GM23338 (cell line): ENCODE measurements at regions not wholly inside any gene's neighbourhood (a gene's known extent, or its start where the extent isn't known, plus 50 kb on each side); places are given as distances from the start of the nearest gene placed in this dataset.

Experiments
- ATAC-seq: fragments of 200-7000 bp; cut with Tn5 transposase; 3 replicates; pipeline ENCODE4 v1.9.1; 2020
- DNase-seq: peaks from one replicate; pipeline ENCODE4 v3.0.0-alpha.2; 2015; ENCODE audit warnings: low spot score
- H2AFZ ChIP-seq: fragments of 200-600 bp; sonication (generic); 2 replicates; pipeline ENCODE4 v1.8.0; 2016; ENCODE audit warnings: antibody characterized with exemption, mild to moderate bottlenecking, moderate library complexity
- H3F3A ChIP-seq: fragments of 200-600 bp; sonication (generic); replicated peaks from 2 replicates; pipeline ENCODE4 v1.8.0; 2017; ENCODE audit warnings: antibody characterized with exemption, mixed run types, low read depth
- H3K27ac ChIP-seq: fragments of 200-600 bp; sonication (generic); 2 replicates; pipeline ENCODE4 v1.6.1; 2016; ENCODE audit warnings: low read depth
- H3K27me3 ChIP-seq: fragments of 200-600 bp; sonication (generic); 2 replicates; pipeline ENCODE4 v1.8.0; 2016; ENCODE audit warnings: mild to moderate bottlenecking, mixed run types, moderate library complexity; ENCODE audit not compliant: insufficient read depth
- H3K36me3 ChIP-seq: fragments of 200-600 bp; sonication (generic); 2 replicates; pipeline ENCODE4 v1.8.0; 2016; ENCODE audit warnings: mild to moderate bottlenecking; ENCODE audit not compliant: insufficient read depth
- H3K4me1 ChIP-seq: fragments of 200-600 bp; sonication (generic); 2 replicates; pipeline ENCODE4 v1.8.0; 2016; ENCODE audit warnings: mild to moderate bottlenecking, moderate library complexity; ENCODE audit not compliant: insufficient read depth
- H3K4me2 ChIP-seq: fragments of 200-600 bp; sonication (generic); 2 replicates; pipeline ENCODE4 v1.7.1; 2017; ENCODE audit warnings: mixed run types
- H3K4me3 ChIP-seq: fragments of 200-600 bp; sonication (generic); 2 replicates; pipeline ENCODE4 v1.6.1; 2016; ENCODE audit warnings: mixed run types
- H3K79me2 ChIP-seq: fragments of 200-600 bp; sonication (generic); replicated peaks from 2 replicates; pipeline ENCODE4 v1.8.0; 2017; ENCODE audit warnings: mild to moderate bottlenecking; ENCODE audit not compliant: insufficient read depth
- H3K9me2 ChIP-seq: fragments of 200-600 bp; sonication (generic); 2 replicates; pipeline ENCODE4 v1.8.0; 2017; ENCODE audit not compliant: insufficient read depth
- H4K20me1 ChIP-seq: fragments of 200-600 bp; sonication (generic); replicated peaks from 2 replicates; pipeline ENCODE4 v1.8.0; 2017; ENCODE audit warnings: mild to moderate bottlenecking; ENCODE audit not compliant: insufficient read depth
- H3K27ac Mint-ChIP-seq: 2 replicates; pipeline ENCODE4 v1.8.0; 2020; ENCODE audit warnings: inconsistent platforms, mild to moderate bottlenecking, moderate library complexity, mixed read lengths
- H3K27me3 Mint-ChIP-seq: 3 replicates; pipeline ENCODE4 v1.8.0; 2022; ENCODE audit warnings: low read depth, mild to moderate bottlenecking, moderate library complexity, mixed read lengths, inconsistent platforms; ENCODE audit not compliant: insufficient read depth, poor library complexity
- H3K36me3 Mint-ChIP-seq: 3 replicates; pipeline ENCODE4 v1.8.0; 2021; ENCODE audit warnings: low read depth, mild to moderate bottlenecking, inconsistent platforms, moderate library complexity, mixed read lengths
- H3K4me1 Mint-ChIP-seq: 3 replicates; pipeline ENCODE4 v1.8.0; 2020; ENCODE audit warnings: mild to moderate bottlenecking, inconsistent platforms, mixed read lengths
- H3K4me3 Mint-ChIP-seq: 3 replicates; pipeline ENCODE4 v1.8.0; 2021; ENCODE audit warnings: moderate library complexity, mild to moderate bottlenecking, inconsistent platforms, mixed read lengths
- H3K9me3 Mint-ChIP-seq: 3 replicates; pipeline ENCODE4 v1.8.0; 2020; ENCODE audit warnings: moderate library complexity, mild to moderate bottlenecking, inconsistent platforms, mixed read lengths
- CREB1 ChIP-seq: fragments of 250-450 bp; sonication (Bioruptor Pico); IDR thresholded peaks from 2 replicates; pipeline ENCODE4 v1.5.0; 2020; ENCODE audit warnings: low read depth, mild to moderate bottlenecking, moderate library complexity
- EZH2 ChIP-seq: fragments of 200-600 bp; sonication (generic); IDR thresholded peaks from one replicate; pipeline ENCODE4 v1.8.0; 2017; ENCODE audit warnings: antibody characterized with exemption, mild to moderate bottlenecking, low read depth; ENCODE audit not compliant: unreplicated experiment
- EZH2phosphoT487 ChIP-seq: fragments of 200-600 bp; sonication (generic); IDR thresholded peaks from one replicate; pipeline ENCODE4 v1.8.1; 2018; ENCODE audit warnings: antibody characterized with exemption; ENCODE audit not compliant: unreplicated experiment
- JUNB ChIP-seq: IDR thresholded peaks from one replicate; pipeline ENCODE4 v1.6.1; 2016; ENCODE audit warnings: antibody characterized with exemption; ENCODE audit not compliant: unreplicated experiment
- NANOG ChIP-seq: IDR thresholded peaks from 2 replicates; pipeline ENCODE4 v1.6.1; 2016; ENCODE audit warnings: antibody characterized with exemption, borderline replicate concordance
- POLR2AphosphoS5 ChIP-seq: IDR thresholded peaks from 2 replicates; pipeline ENCODE4 v1.6.1; 2016; ENCODE audit warnings: antibody characterized with exemption, low read depth
- STAT1 ChIP-seq: IDR thresholded peaks from one replicate; pipeline ENCODE4 v1.6.1; 2016; ENCODE audit warnings: antibody characterized with exemption; ENCODE audit not compliant: unreplicated experiment
- ZNF114 ChIP-seq: fragments of 250-450 bp; sonication (Bioruptor Pico); IDR thresholded peaks from 2 replicates; pipeline ENCODE4 v1.5.0; 2020; ENCODE audit warnings: mild to moderate bottlenecking, moderate library complexity
- ZNF331 ChIP-seq: fragments of 250-450 bp; sonication (Bioruptor Pico); IDR thresholded peaks from 2 replicates; pipeline ENCODE4 v1.5.0; 2020; ENCODE audit warnings: low read depth, mild to moderate bottlenecking, moderate library complexity
- TF ChIP-seq, protein P1 (sequence below): IDR thresholded peaks from 2 replicates; pipeline ENCODE4 v1.6.1; 2016; ENCODE audit warnings: antibody characterized with exemption
- TF ChIP-seq, protein P2 (sequence below): fragments of 250-450 bp; sonication (Bioruptor Pico); IDR thresholded peaks from 2 replicates; pipeline ENCODE4 v1.5.0; 2020; ENCODE audit warnings: mild to moderate bottlenecking, moderate library complexity
- TF ChIP-seq, protein P3 (sequence below): IDR thresholded peaks from one replicate; pipeline ENCODE4 v1.6.1; 2018; ENCODE audit warnings: antibody characterized with exemption; ENCODE audit not compliant: unreplicated experiment
- TF ChIP-seq, protein P4 (sequence below), 2 experiments: fragments of 200-600 bp in 1 of 2; sonication (generic) in 1 of 2; conservative IDR thresholded peaks; 2 replicates each; pipeline versions ENCODE4 v1.5.1 to v1.6.1; 2016 to 2017; ENCODE audit warnings: antibody characterized with exemption in 2 of 2, low read depth in 2 of 2, mild to moderate bottlenecking in 2 of 2, moderate library complexity in 1 of 2

DNA sequence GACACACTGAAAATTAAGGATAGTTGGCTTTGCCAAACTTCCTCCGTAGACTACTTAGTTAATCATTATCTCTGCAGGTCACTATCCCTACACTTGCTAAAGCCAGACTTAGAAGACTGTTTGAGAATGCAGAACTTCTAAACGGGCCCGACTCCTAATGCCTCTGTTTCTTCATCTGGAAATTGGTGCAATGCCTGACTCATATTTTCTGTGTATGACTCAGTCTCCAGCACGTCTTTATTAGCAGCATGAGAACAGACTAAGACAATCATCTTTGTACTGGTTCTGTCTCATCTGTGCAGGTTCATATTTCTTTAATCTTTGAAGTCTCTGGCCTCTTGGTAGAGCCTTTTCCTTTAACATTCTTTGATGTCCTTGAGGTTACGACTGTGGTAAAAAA, 411.9 kb upstream of the ACTRT1 start:
- Mint-ChIP-seq H3K36me3 (no peaks in the 10 kb centered on the region; the same call in 2 of the 3 replicates), H3K4me1 (no peaks in the 10 kb centered on the region), H3K27me3 (no peaks in the 10 kb centered on the region), H3K4me3 (no peak overlapping the region), H3K27ac (no peak overlapping the region), H3K9me3 (peaks cover 3% of the 10 kb centered on the region; the same call in 2 of the 3 replicates)
- no peak for DNase-seq
- Histone ChIP-seq H3K4me3 (no peak overlapping the region), H3K4me1 (no peaks in the 10 kb centered on the region), H2AFZ (no peak overlapping the region), H3K27me3 (no peaks in the 10 kb centered on the region), H3F3A (no peaks in the 10 kb centered on the region), H3K4me2 (no peak overlapping the region), H3K79me2 (no peaks in the 10 kb centered on the region), H3K36me3 (no peaks in the 10 kb centered on the region), H3K27ac (no peak overlapping the region), H4K20me1 (no peaks in the 10 kb centered on the region), H3K9me2 (no peaks in the 10 kb centered on the region)
- TF ChIP-seq, protein P1, sequence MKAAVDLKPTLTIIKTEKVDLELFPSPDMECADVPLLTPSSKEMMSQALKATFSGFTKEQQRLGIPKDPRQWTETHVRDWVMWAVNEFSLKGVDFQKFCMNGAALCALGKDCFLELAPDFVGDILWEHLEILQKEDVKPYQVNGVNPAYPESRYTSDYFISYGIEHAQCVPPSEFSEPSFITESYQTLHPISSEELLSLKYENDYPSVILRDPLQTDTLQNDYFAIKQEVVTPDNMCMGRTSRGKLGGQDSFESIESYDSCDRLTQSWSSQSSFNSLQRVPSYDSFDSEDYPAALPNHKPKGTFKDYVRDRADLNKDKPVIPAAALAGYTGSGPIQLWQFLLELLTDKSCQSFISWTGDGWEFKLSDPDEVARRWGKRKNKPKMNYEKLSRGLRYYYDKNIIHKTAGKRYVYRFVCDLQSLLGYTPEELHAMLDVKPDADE = no peak
- no peak for TF ChIP-seq POLR2AphosphoS5
- TF ChIP-seq NANOG = no peak
- no peak for TF ChIP-seq JUNB
- no peak for TF ChIP-seq ZNF114
- TF ChIP-seq, protein P2, sequence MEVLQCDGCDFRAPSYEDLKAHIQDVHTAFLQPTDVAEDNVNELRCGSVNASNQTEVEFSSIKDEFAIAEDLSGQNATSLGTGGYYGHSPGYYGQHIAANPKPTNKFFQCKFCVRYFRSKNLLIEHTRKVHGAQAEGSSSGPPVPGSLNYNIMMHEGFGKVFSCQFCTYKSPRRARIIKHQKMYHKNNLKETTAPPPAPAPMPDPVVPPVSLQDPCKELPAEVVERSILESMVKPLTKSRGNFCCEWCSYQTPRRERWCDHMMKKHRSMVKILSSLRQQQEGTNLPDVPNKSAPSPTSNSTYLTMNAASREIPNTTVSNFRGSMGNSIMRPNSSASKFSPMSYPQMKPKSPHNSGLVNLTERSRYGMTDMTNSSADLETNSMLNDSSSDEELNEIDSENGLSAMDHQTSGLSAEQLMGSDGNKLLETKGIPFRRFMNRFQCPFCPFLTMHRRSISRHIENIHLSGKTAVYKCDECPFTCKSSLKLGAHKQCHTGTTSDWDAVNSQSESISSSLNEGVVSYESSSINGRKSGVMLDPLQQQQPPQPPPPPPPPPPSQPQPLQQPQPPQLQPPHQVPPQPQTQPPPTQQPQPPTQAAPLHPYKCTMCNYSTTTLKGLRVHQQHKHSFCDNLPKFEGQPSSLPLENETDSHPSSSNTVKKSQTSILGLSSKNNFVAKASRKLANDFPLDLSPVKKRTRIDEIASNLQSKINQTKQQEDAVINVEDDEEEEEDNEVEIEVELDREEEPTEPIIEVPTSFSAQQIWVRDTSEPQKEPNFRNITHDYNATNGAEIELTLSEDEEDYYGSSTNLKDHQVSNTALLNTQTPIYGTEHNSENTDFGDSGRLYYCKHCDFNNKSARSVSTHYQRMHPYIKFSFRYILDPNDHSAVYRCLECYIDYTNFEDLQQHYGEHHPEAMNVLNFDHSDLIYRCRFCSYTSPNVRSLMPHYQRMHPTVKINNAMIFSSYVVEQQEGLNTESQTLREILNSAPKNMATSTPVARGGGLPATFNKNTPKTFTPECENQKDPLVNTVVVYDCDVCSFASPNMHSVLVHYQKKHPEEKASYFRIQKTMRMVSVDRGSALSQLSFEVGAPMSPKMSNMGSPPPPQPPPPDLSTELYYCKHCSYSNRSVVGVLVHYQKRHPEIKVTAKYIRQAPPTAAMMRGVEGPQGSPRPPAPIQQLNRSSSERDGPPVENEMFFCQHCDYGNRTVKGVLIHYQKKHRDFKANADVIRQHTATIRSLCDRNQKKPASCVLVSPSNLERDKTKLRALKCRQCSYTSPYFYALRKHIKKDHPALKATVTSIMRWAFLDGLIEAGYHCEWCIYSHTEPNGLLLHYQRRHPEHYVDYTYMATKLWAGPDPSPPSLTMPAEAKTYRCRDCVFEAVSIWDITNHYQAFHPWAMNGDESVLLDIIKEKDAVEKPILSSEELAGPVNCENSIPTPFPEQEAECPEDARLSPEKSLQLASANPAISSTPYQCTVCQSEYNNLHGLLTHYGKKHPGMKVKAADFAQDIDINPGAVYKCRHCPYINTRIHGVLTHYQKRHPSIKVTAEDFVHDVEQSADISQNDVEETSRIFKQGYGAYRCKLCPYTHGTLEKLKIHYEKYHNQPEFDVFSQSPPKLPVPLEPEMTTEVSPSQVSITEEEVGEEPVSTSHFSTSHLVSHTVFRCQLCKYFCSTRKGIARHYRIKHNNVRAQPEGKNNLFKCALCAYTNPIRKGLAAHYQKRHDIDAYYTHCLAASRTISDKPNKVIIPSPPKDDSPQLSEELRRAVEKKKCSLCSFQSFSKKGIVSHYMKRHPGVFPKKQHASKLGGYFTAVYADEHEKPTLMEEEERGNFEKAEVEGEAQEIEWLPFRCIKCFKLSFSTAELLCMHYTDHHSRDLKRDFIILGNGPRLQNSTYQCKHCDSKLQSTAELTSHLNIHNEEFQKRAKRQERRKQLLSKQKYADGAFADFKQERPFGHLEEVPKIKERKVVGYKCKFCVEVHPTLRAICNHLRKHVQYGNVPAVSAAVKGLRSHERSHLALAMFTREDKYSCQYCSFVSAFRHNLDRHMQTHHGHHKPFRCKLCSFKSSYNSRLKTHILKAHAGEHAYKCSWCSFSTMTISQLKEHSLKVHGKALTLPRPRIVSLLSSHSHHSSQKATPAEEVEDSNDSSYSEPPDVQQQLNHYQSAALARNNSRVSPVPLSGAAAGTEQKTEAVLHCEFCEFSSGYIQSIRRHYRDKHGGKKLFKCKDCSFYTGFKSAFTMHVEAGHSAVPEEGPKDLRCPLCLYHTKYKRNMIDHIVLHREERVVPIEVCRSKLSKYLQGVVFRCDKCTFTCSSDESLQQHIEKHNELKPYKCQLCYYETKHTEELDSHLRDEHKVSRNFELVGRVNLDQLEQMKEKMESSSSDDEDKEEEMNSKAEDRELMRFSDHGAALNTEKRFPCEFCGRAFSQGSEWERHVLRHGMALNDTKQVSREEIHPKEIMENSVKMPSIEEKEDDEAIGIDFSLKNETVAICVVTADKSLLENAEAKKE (CRISPR knock-in tag) = no peak
- no peak for TF ChIP-seq EZH2phosphoT487
- TF ChIP-seq, protein P3, sequence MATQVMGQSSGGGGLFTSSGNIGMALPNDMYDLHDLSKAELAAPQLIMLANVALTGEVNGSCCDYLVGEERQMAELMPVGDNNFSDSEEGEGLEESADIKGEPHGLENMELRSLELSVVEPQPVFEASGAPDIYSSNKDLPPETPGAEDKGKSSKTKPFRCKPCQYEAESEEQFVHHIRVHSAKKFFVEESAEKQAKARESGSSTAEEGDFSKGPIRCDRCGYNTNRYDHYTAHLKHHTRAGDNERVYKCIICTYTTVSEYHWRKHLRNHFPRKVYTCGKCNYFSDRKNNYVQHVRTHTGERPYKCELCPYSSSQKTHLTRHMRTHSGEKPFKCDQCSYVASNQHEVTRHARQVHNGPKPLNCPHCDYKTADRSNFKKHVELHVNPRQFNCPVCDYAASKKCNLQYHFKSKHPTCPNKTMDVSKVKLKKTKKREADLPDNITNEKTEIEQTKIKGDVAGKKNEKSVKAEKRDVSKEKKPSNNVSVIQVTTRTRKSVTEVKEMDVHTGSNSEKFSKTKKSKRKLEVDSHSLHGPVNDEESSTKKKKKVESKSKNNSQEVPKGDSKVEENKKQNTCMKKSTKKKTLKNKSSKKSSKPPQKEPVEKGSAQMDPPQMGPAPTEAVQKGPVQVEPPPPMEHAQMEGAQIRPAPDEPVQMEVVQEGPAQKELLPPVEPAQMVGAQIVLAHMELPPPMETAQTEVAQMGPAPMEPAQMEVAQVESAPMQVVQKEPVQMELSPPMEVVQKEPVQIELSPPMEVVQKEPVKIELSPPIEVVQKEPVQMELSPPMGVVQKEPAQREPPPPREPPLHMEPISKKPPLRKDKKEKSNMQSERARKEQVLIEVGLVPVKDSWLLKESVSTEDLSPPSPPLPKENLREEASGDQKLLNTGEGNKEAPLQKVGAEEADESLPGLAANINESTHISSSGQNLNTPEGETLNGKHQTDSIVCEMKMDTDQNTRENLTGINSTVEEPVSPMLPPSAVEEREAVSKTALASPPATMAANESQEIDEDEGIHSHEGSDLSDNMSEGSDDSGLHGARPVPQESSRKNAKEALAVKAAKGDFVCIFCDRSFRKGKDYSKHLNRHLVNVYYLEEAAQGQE = no peak
- TF ChIP-seq ZNF331 (CRISPR knock-in tag) = no peak
- no peak for TF ChIP-seq EZH2
- TF ChIP-seq, protein P4, sequence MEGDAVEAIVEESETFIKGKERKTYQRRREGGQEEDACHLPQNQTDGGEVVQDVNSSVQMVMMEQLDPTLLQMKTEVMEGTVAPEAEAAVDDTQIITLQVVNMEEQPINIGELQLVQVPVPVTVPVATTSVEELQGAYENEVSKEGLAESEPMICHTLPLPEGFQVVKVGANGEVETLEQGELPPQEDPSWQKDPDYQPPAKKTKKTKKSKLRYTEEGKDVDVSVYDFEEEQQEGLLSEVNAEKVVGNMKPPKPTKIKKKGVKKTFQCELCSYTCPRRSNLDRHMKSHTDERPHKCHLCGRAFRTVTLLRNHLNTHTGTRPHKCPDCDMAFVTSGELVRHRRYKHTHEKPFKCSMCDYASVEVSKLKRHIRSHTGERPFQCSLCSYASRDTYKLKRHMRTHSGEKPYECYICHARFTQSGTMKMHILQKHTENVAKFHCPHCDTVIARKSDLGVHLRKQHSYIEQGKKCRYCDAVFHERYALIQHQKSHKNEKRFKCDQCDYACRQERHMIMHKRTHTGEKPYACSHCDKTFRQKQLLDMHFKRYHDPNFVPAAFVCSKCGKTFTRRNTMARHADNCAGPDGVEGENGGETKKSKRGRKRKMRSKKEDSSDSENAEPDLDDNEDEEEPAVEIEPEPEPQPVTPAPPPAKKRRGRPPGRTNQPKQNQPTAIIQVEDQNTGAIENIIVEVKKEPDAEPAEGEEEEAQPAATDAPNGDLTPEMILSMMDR (conservative IDR thresholded peaks at IDR 0.05; ENCODE audit: low read depth in 2 of 2) = no peak
- TF ChIP-seq STAT1 = no peak
- TF ChIP-seq CREB1 = no peak
- ATAC-seq = no peak
